Mesenchymal stem cell (in vitro differentiated cells and primary cell): ENCODE measurements at regions not wholly inside any gene's neighbourhood (a gene's known extent, or its start where the extent isn't known, plus 50 kb on each side); places are given as distances from the start of the nearest gene placed in this dataset.
A peak's percentile ranks its signal among the peaks of the same experiment; 100 is the strongest.

Source experiments
- DNase-seq: peaks from one replicate; pipeline ENCODE4 v3.0.0-alpha.2; 2013
- H2AFZ ChIP-seq: one replicate; pipeline ENCODE4 v1.6.1; 2013; ENCODE audit warnings: low read depth, mild to moderate bottlenecking, control low read depth, inconsistent platforms, low read length, moderate library complexity
- H2AK5ac ChIP-seq: 2 replicates; pipeline ENCODE4 v1.6.1; 2013; ENCODE audit warnings: low read length, moderate library complexity, mild to moderate bottlenecking, inconsistent platforms; ENCODE audit not compliant: severe bottlenecking
- H2BK120ac ChIP-seq: one replicate; pipeline ENCODE4 v1.6.1; 2013; ENCODE audit warnings: low read depth, mild to moderate bottlenecking, inconsistent platforms, low read length, moderate library complexity
- H2BK12ac ChIP-seq, 2 experiments: one replicate each; pipeline ENCODE4 v1.6.1; 2013; ENCODE audit warnings: inconsistent platforms in 2 of 2, low read length in 2 of 2, mild to moderate bottlenecking in 2 of 2, moderate library complexity in 2 of 2, control low read depth in 1 of 2
- H2BK15ac ChIP-seq: one replicate; pipeline ENCODE4 v1.6.1; 2013; ENCODE audit warnings: mild to moderate bottlenecking, low read depth, inconsistent platforms; ENCODE audit not compliant: poor library complexity, severe bottlenecking
- H2BK5ac ChIP-seq: 2 replicates; pipeline ENCODE4 v1.6.1; 2013; ENCODE audit warnings: low read depth, mild to moderate bottlenecking, low read length, control low read depth, inconsistent platforms; ENCODE audit not compliant: poor library complexity, severe bottlenecking
- H3K14ac ChIP-seq, 2 experiments: one replicate each; pipeline ENCODE4 v1.6.1; 2013; ENCODE audit warnings: inconsistent platforms in 2 of 2, low read length in 2 of 2, control low read depth in 1 of 2, mild to moderate bottlenecking in 1 of 2, moderate library complexity in 1 of 2
- H3K18ac ChIP-seq, 2 experiments: one replicate each; pipeline ENCODE4 v1.6.1; 2013; ENCODE audit warnings: inconsistent platforms in 2 of 2, low read length in 2 of 2, control low read depth in 1 of 2, low read depth in 1 of 2, mild to moderate bottlenecking in 1 of 2
- H3K23ac ChIP-seq, 2 experiments: one replicate each; pipeline ENCODE4 v1.6.1; 2013; ENCODE audit warnings: inconsistent platforms in 2 of 2, low read length in 2 of 2, mild to moderate bottlenecking in 2 of 2, moderate library complexity in 2 of 2, control low read depth in 1 of 2
- H3K27ac ChIP-seq: 2 replicates; pipeline ENCODE4 v1.5.1; 2013; ENCODE audit warnings: mild to moderate bottlenecking, moderate library complexity, low read length, control low read depth, inconsistent platforms; ENCODE audit not compliant: poor library complexity, severe bottlenecking
- H3K27me3 ChIP-seq, 2 experiments: 2 replicates each; pipeline versions ENCODE4 v1.6.1 to v1.7.0; 2013; ENCODE audit warnings: low read length in 2 of 2, mild to moderate bottlenecking in 2 of 2, moderate library complexity in 2 of 2, control low read depth in 1 of 2, inconsistent platforms in 1 of 2; ENCODE audit not compliant: control insufficient read depth in 1 of 2, insufficient read depth in 1 of 2
- H3K36me3 ChIP-seq, 2 experiments: 2 replicates each; pipeline versions ENCODE4 v1.6.1 to v1.7.0; 2013; ENCODE audit warnings: low read length in 2 of 2, control low read depth in 1 of 2, inconsistent platforms in 1 of 2, low read depth in 1 of 2, mild to moderate bottlenecking in 1 of 2; ENCODE audit not compliant: insufficient read depth in 2 of 2, control insufficient read depth in 1 of 2
- H3K4ac ChIP-seq, 2 experiments: one replicate each; pipeline ENCODE4 v1.6.1; 2013; ENCODE audit warnings: inconsistent platforms in 2 of 2, low read length in 2 of 2, mild to moderate bottlenecking in 2 of 2, moderate library complexity in 2 of 2, control low read depth in 1 of 2, low read depth in 1 of 2
- H3K4me1 ChIP-seq: 2 replicates; pipeline ENCODE4 v1.6.1; 2013; ENCODE audit warnings: low read depth, low read length, control low read depth; ENCODE audit not compliant: control insufficient read depth, insufficient read depth
- H3K4me2 ChIP-seq: 2 replicates; pipeline ENCODE4 v1.6.1; 2013; ENCODE audit warnings: low read length, mild to moderate bottlenecking, inconsistent platforms; ENCODE audit not compliant: poor library complexity, severe bottlenecking
- H3K4me3 ChIP-seq, 2 experiments: 2 replicates each; pipeline versions ENCODE4 v1.5.1 to v1.7.0; 2013; ENCODE audit warnings: low read length in 2 of 2, mild to moderate bottlenecking in 2 of 2, control low read depth in 1 of 2, low read depth in 1 of 2; ENCODE audit not compliant: insufficient read depth in 1 of 2
- H3K79me1 ChIP-seq: replicated peaks from 2 replicates; pipeline ENCODE4 v1.6.1; 2013; ENCODE audit warnings: mild to moderate bottlenecking, control low read depth, low read length, inconsistent platforms; ENCODE audit not compliant: poor library complexity, severe bottlenecking
- H3K9ac ChIP-seq: 2 replicates; pipeline ENCODE4 v1.7.0; 2013; ENCODE audit warnings: mild to moderate bottlenecking, low read length, moderate library complexity
- H3K9me3 ChIP-seq: 2 replicates; pipeline ENCODE4 v1.7.0; 2013; ENCODE audit warnings: mild to moderate bottlenecking, low read length; ENCODE audit not compliant: control insufficient read depth
- H4K8ac ChIP-seq: one replicate; pipeline ENCODE4 v1.6.1; 2013; ENCODE audit warnings: inconsistent platforms, mild to moderate bottlenecking, low read length, moderate library complexity
- H4K91ac ChIP-seq: one replicate; pipeline ENCODE4 v1.6.1; 2013; ENCODE audit warnings: mild to moderate bottlenecking, low read length, inconsistent platforms
- WGBS: methylation state at CpG from one replicate; pipeline ENCODE4 v1.1.7; 2013; ENCODE audit warnings: mixed read lengths; 5-methylcytosine and 5-hydroxymethylcytosine counted together

GRCh38 chr2:217186668-217187159, 326.9 kb upstream of the TNP1 start:
- no peak overlapping the region for H4K91ac ChIP-seq
- H3K36me3 ChIP-seq, result no peaks in the 10 kb centered on the region
- H2AFZ ChIP-seq, result no peak overlapping the region
- no peak for DNase-seq
- no peak overlapping the region for H3K9ac ChIP-seq
- WGBS, result 93% methylated on average over 3 of the region's 3 CpGs
- H2AK5ac ChIP-seq, result no peak overlapping the region
- H3K4me2 ChIP-seq, result no peak overlapping the region
- H3K27ac ChIP-seq, result no peak overlapping the region
- H2BK15ac ChIP-seq, result no peak overlapping the region
- no peak overlapping the region for H3K23ac ChIP-seq
- H3K4me3 ChIP-seq, result no peak overlapping the region
- no peak overlapping the region for H3K4ac ChIP-seq
- no peaks in the 10 kb centered on the region for H3K79me1 ChIP-seq
- H2BK120ac ChIP-seq, result no peak overlapping the region
- H4K8ac ChIP-seq, result no peak overlapping the region
- no peak overlapping the region for H3K18ac ChIP-seq
- H3K27me3 ChIP-seq, result no peaks in the 10 kb centered on the region
- no peak overlapping the region for H2BK5ac ChIP-seq
- no peak overlapping the region for H2BK12ac ChIP-seq
- H3K14ac ChIP-seq, result no peak overlapping the region
- no peaks in the 10 kb centered on the region for H3K4me1 ChIP-seq
- no peaks in the 10 kb centered on the region for H3K9me3 ChIP-seq

- Histone ChIP-seq H3K23ac (no peak overlapping the region), H3K14ac (no peak overlapping the region), H2BK15ac (no peak overlapping the region), H2BK5ac (no peak overlapping the region), H3K4ac (no peak overlapping the region), H2BK12ac (no peak overlapping the region), H3K27me3 (no peaks in the 10 kb centered on the region), H3K4me3 (no peak overlapping the region), H3K9me3 (no peaks in the 10 kb centered on the region), H3K9ac (no peak overlapping the region), H3K36me3 (no peaks in the 10 kb centered on the region), H2AFZ (no peak overlapping the region), H3K79me1 (no peaks in the 10 kb centered on the region), H3K4me2 (no peak overlapping the region), H3K4me1 (no peaks in the 10 kb centered on the region), H2BK120ac (no peak overlapping the region), H4K91ac (no peak overlapping the region), H3K27ac (no peak overlapping the region), H4K8ac (no peak overlapping the region), H2AK5ac (no peak overlapping the region), H3K18ac (no peak overlapping the region)
- DNase-seq, result no peak
- WGBS, result 99% methylated on average over 6 of the region's 6 CpGs
Measured at GRCh38 chr2:217186152-217186551, 326.3 kb upstream of the TNP1 start.

- Histone ChIP-seq H2BK15ac (peak overlapping the region; percentile 40), H2BK12ac (no peak overlapping the region), H3K36me3 (no peaks in the 10 kb centered on the region), H2BK120ac (no peak overlapping the region), H3K79me1 (no peaks in the 10 kb centered on the region), H2AFZ (no peak overlapping the region), H3K4me3 (no peak overlapping the region), H3K4me2 (no peak overlapping the region), H3K9ac (no peak overlapping the region), H3K23ac (no peak overlapping the region), H3K9me3 (no peaks in the 10 kb centered on the region), H3K27ac (no peak overlapping the region), H2BK5ac (no peak overlapping the region), H3K4ac (no peak overlapping the region), H3K18ac (no peak overlapping the region), H3K4me1 (no peaks in the 10 kb centered on the region), H4K91ac (no peak overlapping the region), H4K8ac (no peak overlapping the region), H3K27me3 (no peaks in the 10 kb centered on the region), H2AK5ac (no peak overlapping the region), H3K14ac (no peak overlapping the region)
- DNase-seq, result no peak
- 77% methylated on average over 3 of the region's 7 CpGs for WGBS
Measured at GRCh38 chr2:217185265-217185995, 325.6 kb upstream of the TNP1 start.

- no peak overlapping the region for H3K27ac ChIP-seq
- no peak overlapping the region for H4K8ac ChIP-seq
- no peaks in the 10 kb centered on the region for H3K79me1 ChIP-seq
- H3K9ac ChIP-seq, result no peak overlapping the region
- no peak overlapping the region for H3K18ac ChIP-seq
- H2BK120ac ChIP-seq, result no peak overlapping the region
- no peak for DNase-seq
- H2AFZ ChIP-seq, result no peak overlapping the region
- no peak overlapping the region for H3K4ac ChIP-seq
- no peaks in the 10 kb centered on the region for H3K27me3 ChIP-seq
- no peak overlapping the region for H3K14ac ChIP-seq
- no CpG with 5 or more reads among the region's 2 CpGs for WGBS
- no peaks in the 10 kb centered on the region for H3K36me3 ChIP-seq
- no peak overlapping the region for H4K91ac ChIP-seq
- no peak overlapping the region for H2AK5ac ChIP-seq
- no peak overlapping the region for H3K23ac ChIP-seq
- H3K4me3 ChIP-seq, result no peak overlapping the region
- no peak overlapping the region for H3K4me2 ChIP-seq
- no peak overlapping the region for H2BK5ac ChIP-seq
- no peak overlapping the region for H2BK12ac ChIP-seq
- no peaks in the 10 kb centered on the region for H3K4me1 ChIP-seq
- H2BK15ac ChIP-seq, result no peak overlapping the region
- H3K9me3 ChIP-seq, result no peaks in the 10 kb centered on the region
Measured at GRCh38 chr2:217184242-217184641, 324.4 kb upstream of the TNP1 start.
